Stimulated activated memory B cell treated with anti-CD40 and anti-IgM and Interleukin-4, amounts not matched to agents 10 μg/mL and 1 μg/mL and 100 μg/mL, for 72 hours (primary cell): ENCODE measurements at regions not wholly inside any gene's neighbourhood (a gene's known extent, or its start where the extent isn't known, plus 50 kb on each side); places are given as distances from the start of the nearest gene placed in this dataset.

Experiments used
- ATAC-seq: fragments of 150-1000 bp; cut with Tn5 transposase; 2 replicates; pipeline ENCODE4 v1.10.0; 2021
- H3K27ac Mint-ChIP-seq: one replicate; pipeline ENCODE4 v1.8.0; 2022; ENCODE audit warnings: mild to moderate bottlenecking, mixed read lengths
- H3K27me3 Mint-ChIP-seq: one replicate; pipeline ENCODE4 v1.8.0; 2022; ENCODE audit warnings: mixed read lengths
- H3K36me3 Mint-ChIP-seq: one replicate; pipeline ENCODE4 v1.8.0; 2022; ENCODE audit warnings: mixed read lengths
- H3K4me1 Mint-ChIP-seq: one replicate; pipeline ENCODE4 v1.8.0; 2022; ENCODE audit warnings: mixed read lengths
- H3K4me3 Mint-ChIP-seq: one replicate; pipeline ENCODE4 v1.8.0; 2022; ENCODE audit warnings: mild to moderate bottlenecking, moderate library complexity, mixed read lengths
- H3K9me3 Mint-ChIP-seq: one replicate; pipeline ENCODE4 v1.8.0; 2022; ENCODE audit warnings: mixed read lengths

GRCh38 chr15:31579976-31580375, 253.3 kb downstream of the KLF13 start:
- Mint-ChIP-seq H3K27me3 (no peaks in the 10 kb centered on the region), H3K27ac (no peak overlapping the region), H3K36me3 (no peaks in the 10 kb centered on the region), H3K4me3 (no peak overlapping the region), H3K9me3 (peaks cover 18% of the 10 kb centered on the region), H3K4me1 (no peaks in the 10 kb centered on the region)
- ATAC-seq = no peak

- peaks cover 20% of the 10 kb centered on the region for H3K27me3 Mint-ChIP-seq
- no peak overlapping the region for H3K4me3 Mint-ChIP-seq
- ATAC-seq = no peak
- H3K36me3 Mint-ChIP-seq = no peaks in the 10 kb centered on the region
- H3K27ac Mint-ChIP-seq = no peak overlapping the region
- no peaks in the 10 kb centered on the region for H3K4me1 Mint-ChIP-seq
- H3K9me3 Mint-ChIP-seq = peaks cover 18% of the 10 kb centered on the region
Observed at GRCh38 chr15:31584195-31584594, 257.6 kb downstream of the KLF13 start.

GRCh38 chr15:31585240-31585639, 258.6 kb downstream of the KLF13 start:
- H3K27ac Mint-ChIP-seq = no peak overlapping the region
- H3K9me3 Mint-ChIP-seq = peaks cover 14% of the 10 kb centered on the region
- ATAC-seq = no peak
- H3K4me3 Mint-ChIP-seq = no peak overlapping the region
- no peaks in the 10 kb centered on the region for H3K4me1 Mint-ChIP-seq
- H3K27me3 Mint-ChIP-seq = peaks cover 20% of the 10 kb centered on the region
- H3K36me3 Mint-ChIP-seq = no peaks in the 10 kb centered on the region

- Mint-ChIP-seq H3K27ac (no peak overlapping the region), H3K4me1 (no peaks in the 10 kb centered on the region), H3K36me3 (no peaks in the 10 kb centered on the region), H3K27me3 (peaks cover 28% of the 10 kb centered on the region), H3K4me3 (no peak overlapping the region), H3K9me3 (peaks cover 13% of the 10 kb centered on the region)
- ATAC-seq = no peak
Observed at GRCh38 chr15:31586841-31587240, 260.2 kb downstream of the KLF13 start.

- Mint-ChIP-seq H3K27me3 (peaks cover 28% of the 10 kb centered on the region), H3K36me3 (no peaks in the 10 kb centered on the region), H3K4me1 (no peaks in the 10 kb centered on the region), H3K27ac (no peak overlapping the region), H3K9me3 (peaks cover 5% of the 10 kb centered on the region), H3K4me3 (no peak overlapping the region)
- ATAC-seq = no peak
Observed at GRCh38 chr15:31587583-31587982, 260.9 kb downstream of the KLF13 start.

GRCh38 chr15:31590609-31591008, 264.0 kb downstream of the KLF13 start:
- no peak for ATAC-seq
- H3K9me3 Mint-ChIP-seq = no peaks in the 10 kb centered on the region
- no peak overlapping the region for H3K27ac Mint-ChIP-seq
- no peak overlapping the region for H3K4me3 Mint-ChIP-seq
- H3K27me3 Mint-ChIP-seq = peaks cover 28% of the 10 kb centered on the region
- H3K36me3 Mint-ChIP-seq = no peaks in the 10 kb centered on the region
- H3K4me1 Mint-ChIP-seq = no peaks in the 10 kb centered on the region

- Mint-ChIP-seq H3K4me3 (no peak overlapping the region), H3K4me1 (no peaks in the 10 kb centered on the region), H3K27me3 (peaks cover 22% of the 10 kb centered on the region), H3K36me3 (no peaks in the 10 kb centered on the region), H3K27ac (no peak overlapping the region), H3K9me3 (no peaks in the 10 kb centered on the region)
- ATAC-seq = no peak
Observed at GRCh38 chr15:31591908-31592307, 265.3 kb downstream of the KLF13 start.

GRCh38 chr15:31597466-31597865, 270.8 kb downstream of the KLF13 start:
- Mint-ChIP-seq H3K27ac (no peak overlapping the region), H3K4me3 (no peak overlapping the region)

GRCh38 chr15:31598620-31599019, 272.0 kb downstream of the KLF13 start:
- Mint-ChIP-seq H3K36me3 (no peaks in the 10 kb centered on the region), H3K9me3 (no peaks in the 10 kb centered on the region), H3K27me3 (peaks cover 27% of the 10 kb centered on the region), H3K4me1 (no peaks in the 10 kb centered on the region), H3K27ac (no peak overlapping the region), H3K4me3 (no peak overlapping the region)
- no peak for ATAC-seq

More at GRCh38 chr15:31597466-31597865, 270.8 kb downstream of the KLF13 start:
- H3K9me3 Mint-ChIP-seq = no peaks in the 10 kb centered on the region
- H3K4me1 Mint-ChIP-seq = no peaks in the 10 kb centered on the region
- H3K36me3 Mint-ChIP-seq = no peaks in the 10 kb centered on the region
- no peak for ATAC-seq
- H3K27me3 Mint-ChIP-seq = peaks cover 27% of the 10 kb centered on the region

GRCh38 chr15:31605467-31605931, 278.9 kb downstream of the KLF13 start:
- Mint-ChIP-seq H3K36me3 (no peaks in the 10 kb centered on the region), H3K4me1 (no peaks in the 10 kb centered on the region), H3K27ac (no peak overlapping the region), H3K27me3 (peaks cover 23% of the 10 kb centered on the region), H3K9me3 (no peaks in the 10 kb centered on the region), H3K4me3 (no peak overlapping the region)
- ATAC-seq = no peak

- Mint-ChIP-seq H3K4me3 (no peak overlapping the region), H3K4me1 (no peaks in the 10 kb centered on the region)
Observed at GRCh38 chr15:31606194-31606669, 279.6 kb downstream of the KLF13 start.

GRCh38 chr15:31606931-31607497, 280.4 kb downstream of the KLF13 start:
- peaks cover 2% of the 10 kb centered on the region for H3K9me3 Mint-ChIP-seq
- H3K27ac Mint-ChIP-seq = no peak overlapping the region
- no peaks in the 10 kb centered on the region for H3K36me3 Mint-ChIP-seq
- H3K27me3 Mint-ChIP-seq = peaks cover 23% of the 10 kb centered on the region
- no peak for ATAC-seq
- H3K4me1 Mint-ChIP-seq = no peaks in the 10 kb centered on the region
- no peak overlapping the region for H3K4me3 Mint-ChIP-seq

More at GRCh38 chr15:31606194-31606669, 279.6 kb downstream of the KLF13 start:
- no peaks in the 10 kb centered on the region for H3K36me3 Mint-ChIP-seq
- peaks cover 23% of the 10 kb centered on the region for H3K27me3 Mint-ChIP-seq
- H3K27ac Mint-ChIP-seq = no peak overlapping the region
- ATAC-seq = no peak
- peaks cover 2% of the 10 kb centered on the region for H3K9me3 Mint-ChIP-seq

- no peak overlapping the region for H3K4me3 Mint-ChIP-seq
- ATAC-seq = no peak
- H3K36me3 Mint-ChIP-seq = no peaks in the 10 kb centered on the region
- H3K4me1 Mint-ChIP-seq = no peaks in the 10 kb centered on the region
- peaks cover 23% of the 10 kb centered on the region for H3K27me3 Mint-ChIP-seq
- peaks cover 6% of the 10 kb centered on the region for H3K9me3 Mint-ChIP-seq
- no peak overlapping the region for H3K27ac Mint-ChIP-seq
Observed at GRCh38 chr15:31607656-31608055, 281.0 kb downstream of the KLF13 start.

GRCh38 chr15:31609258-31609681, 282.6 kb downstream of the KLF13 start:
- Mint-ChIP-seq H3K4me1 (no peaks in the 10 kb centered on the region), H3K27me3 (peaks cover 23% of the 10 kb centered on the region), H3K36me3 (no peaks in the 10 kb centered on the region), H3K27ac (no peak overlapping the region), H3K4me3 (no peak overlapping the region), H3K9me3 (peaks cover 11% of the 10 kb centered on the region)
- no peak for ATAC-seq

GRCh38 chr15:31609906-31610305, 283.3 kb downstream of the KLF13 start:
- no peak for ATAC-seq
- Mint-ChIP-seq H3K27ac (no peak overlapping the region), H3K4me1 (no peaks in the 10 kb centered on the region), H3K27me3 (peaks cover 23% of the 10 kb centered on the region), H3K9me3 (peaks cover 11% of the 10 kb centered on the region), H3K4me3 (no peak overlapping the region), H3K36me3 (no peaks in the 10 kb centered on the region)

GRCh38 chr15:31615643-31616415, 289.2 kb downstream of the KLF13 start:
- Mint-ChIP-seq H3K4me1 (no peaks in the 10 kb centered on the region), H3K9me3 (peaks cover 11% of the 10 kb centered on the region), H3K27ac (no peak overlapping the region), H3K27me3 (no peaks in the 10 kb centered on the region), H3K4me3 (no peak overlapping the region), H3K36me3 (no peaks in the 10 kb centered on the region)
- ATAC-seq = peak; percentile 16
